Fibroblast of lung (primary cell): ENCODE measurements at regions not wholly inside any gene's neighbourhood (a gene's known extent, or its start where the extent isn't known, plus 50 kb on each side); places are given as distances from the start of the nearest gene placed in this dataset.

Experiments
- DNase-seq, 2 donors: peaks; one replicate each; pipeline versions ENCODE4 v3.0.0 to v3.0.0-alpha.2; 2010; ENCODE audit warnings: low read depth in 2 of 2
- H2AFZ ChIP-seq: 2 replicates; pipeline ENCODE4 v1.5.1; 2012; ENCODE audit warnings: low read length, control low read depth, inconsistent platforms
- H3K27ac ChIP-seq: 2 replicates; pipeline ENCODE4 v1.5.1; 2011; ENCODE audit warnings: low read length, control low read depth; ENCODE audit not compliant: insufficient read depth
- H3K27me3 ChIP-seq: 2 replicates; pipeline ENCODE4 v1.5.1; 2011; ENCODE audit warnings: mild to moderate bottlenecking, low read length; ENCODE audit not compliant: control insufficient read depth, insufficient read depth
- H3K36me3 ChIP-seq: 2 replicates; pipeline ENCODE4 v1.5.1; 2011; ENCODE audit warnings: low read length; ENCODE audit not compliant: control insufficient read depth, insufficient read depth
- H3K4me1 ChIP-seq: 2 replicates; pipeline ENCODE4 v1.5.1; 2011; ENCODE audit warnings: low read length; ENCODE audit not compliant: control insufficient read depth, insufficient read depth; ENCODE audit errors: extremely low read depth
- H3K4me2 ChIP-seq: 2 replicates; pipeline ENCODE4 v1.5.1; 2011; ENCODE audit warnings: low read length, control low read depth; ENCODE audit not compliant: insufficient read depth; ENCODE audit errors: extremely low read depth
- H3K4me3 ChIP-seq, 4 experiments: fragments of 200-600 bp in 1 of 4; sonication (generic) in 1 of 4; replicated peaks in 1 of 4; 2 replicates each; pipeline ENCODE4 v1.5.1; 2011 to 2016; ENCODE audit warnings: low read length in 4 of 4, low read depth in 3 of 4, mild to moderate bottlenecking in 3 of 4, control low read depth in 2 of 4, inconsistent platforms in 1 of 4, mixed read lengths in 1 of 4; ENCODE audit not compliant: insufficient read depth in 1 of 4; ENCODE audit errors: control extremely low read depth in 1 of 4
- H3K79me2 ChIP-seq: 2 replicates; pipeline ENCODE4 v1.5.1; 2012; ENCODE audit warnings: mild to moderate bottlenecking, low read length, inconsistent platforms; ENCODE audit not compliant: control insufficient read depth, insufficient read depth
- H3K9ac ChIP-seq: 2 replicates; pipeline ENCODE4 v1.5.1; 2011; ENCODE audit warnings: mild to moderate bottlenecking, low read length, control low read depth; ENCODE audit not compliant: insufficient read depth
- H3K9me3 ChIP-seq: 2 replicates; pipeline ENCODE4 v1.5.1; 2012; ENCODE audit warnings: low read depth, low read length; ENCODE audit not compliant: control insufficient read depth, insufficient read depth
- H4K20me1 ChIP-seq: 2 replicates; pipeline ENCODE4 v1.5.1; 2011; ENCODE audit warnings: low read length; ENCODE audit not compliant: control insufficient read depth, insufficient read depth; ENCODE audit errors: extremely low read depth
- EZH2 ChIP-seq: IDR thresholded peaks from 2 replicates; pipeline ENCODE4 v1.5.1; 2012; ENCODE audit warnings: low read length, control low read depth, mild to moderate bottlenecking; ENCODE audit errors: missing control alignments
- TF ChIP-seq, protein P1 (sequence below), 2 donors: IDR thresholded peaks in 1 of 2; conservative IDR thresholded peaks in 1 of 2; 1 replicate in 1 of 2; 2 replicates in 1 of 2; pipeline ENCODE4 v1.5.1; 2011 to 2012; ENCODE audit warnings: low read length in 2 of 2, control low read depth in 1 of 2, inconsistent platforms in 1 of 2, low read depth in 1 of 2, mild to moderate bottlenecking in 1 of 2

DNA sequence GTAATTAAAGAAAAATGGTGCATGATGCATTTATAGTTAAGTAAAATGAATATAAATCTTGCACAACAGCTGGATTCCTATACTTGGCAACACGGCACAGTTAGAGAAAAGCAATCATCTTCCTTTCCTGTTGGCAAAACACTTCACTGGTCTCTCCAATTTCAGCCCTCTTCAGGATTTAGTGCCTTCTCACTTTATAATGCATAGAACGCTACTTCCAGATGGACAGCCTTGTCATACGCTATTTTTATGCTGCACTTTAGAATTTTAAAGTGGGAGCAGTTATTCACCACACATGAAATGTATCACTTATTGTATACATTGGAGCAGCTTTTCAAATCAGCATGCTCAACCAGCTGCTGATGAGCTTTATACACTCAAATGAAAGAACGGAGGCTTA is 194.4 kb upstream of the GBE1 start:
- no peak overlapping the region for H3K9ac ChIP-seq
- no peaks in the 10 kb centered on the region for H3K27me3 ChIP-seq
- no peak for DNase-seq
- H3K9me3 ChIP-seq: no peaks in the 10 kb centered on the region
- H2AFZ ChIP-seq: no peak overlapping the region
- no peaks in the 10 kb centered on the region for H4K20me1 ChIP-seq
- peak overlapping the region in 1 of 4 experiments; percentile 10 for H3K4me3 ChIP-seq
- no peak overlapping the region for H3K27ac ChIP-seq
- H3K4me2 ChIP-seq: no peak overlapping the region
- no peaks in the 10 kb centered on the region for H3K4me1 ChIP-seq
- TF ChIP-seq, protein P1, sequence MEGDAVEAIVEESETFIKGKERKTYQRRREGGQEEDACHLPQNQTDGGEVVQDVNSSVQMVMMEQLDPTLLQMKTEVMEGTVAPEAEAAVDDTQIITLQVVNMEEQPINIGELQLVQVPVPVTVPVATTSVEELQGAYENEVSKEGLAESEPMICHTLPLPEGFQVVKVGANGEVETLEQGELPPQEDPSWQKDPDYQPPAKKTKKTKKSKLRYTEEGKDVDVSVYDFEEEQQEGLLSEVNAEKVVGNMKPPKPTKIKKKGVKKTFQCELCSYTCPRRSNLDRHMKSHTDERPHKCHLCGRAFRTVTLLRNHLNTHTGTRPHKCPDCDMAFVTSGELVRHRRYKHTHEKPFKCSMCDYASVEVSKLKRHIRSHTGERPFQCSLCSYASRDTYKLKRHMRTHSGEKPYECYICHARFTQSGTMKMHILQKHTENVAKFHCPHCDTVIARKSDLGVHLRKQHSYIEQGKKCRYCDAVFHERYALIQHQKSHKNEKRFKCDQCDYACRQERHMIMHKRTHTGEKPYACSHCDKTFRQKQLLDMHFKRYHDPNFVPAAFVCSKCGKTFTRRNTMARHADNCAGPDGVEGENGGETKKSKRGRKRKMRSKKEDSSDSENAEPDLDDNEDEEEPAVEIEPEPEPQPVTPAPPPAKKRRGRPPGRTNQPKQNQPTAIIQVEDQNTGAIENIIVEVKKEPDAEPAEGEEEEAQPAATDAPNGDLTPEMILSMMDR (conservative IDR thresholded peaks at IDR 0.05 in 1 of 2, IDR thresholded peaks at IDR 0.05 in 1 of 2; ENCODE audit: low read depth in 1 of 2, low read length in 2 of 2): no peak
- no peak for TF ChIP-seq EZH2
- no peaks in the 10 kb centered on the region for H3K79me2 ChIP-seq
- no peaks in the 10 kb centered on the region for H3K36me3 ChIP-seq

DNA sequence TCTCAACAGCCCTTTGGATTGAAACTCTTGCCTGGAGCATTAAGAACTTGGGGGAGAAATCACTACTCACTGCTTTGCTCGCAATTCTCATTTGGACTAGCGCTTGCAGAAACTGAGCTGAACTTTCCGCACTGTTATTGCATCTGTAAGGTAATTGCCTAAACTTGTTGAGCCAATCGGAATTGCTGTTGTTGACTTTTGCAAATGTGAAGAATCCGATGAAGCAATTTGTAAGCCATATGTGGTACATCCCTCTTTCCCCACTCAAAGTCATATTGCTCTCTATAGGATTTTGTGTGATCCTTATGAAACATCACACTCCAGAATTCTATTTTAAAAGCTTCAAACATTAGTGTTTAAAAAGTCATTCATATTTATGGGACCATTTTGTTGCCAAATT is 191.7 kb upstream of the GBE1 start:
- TF ChIP-seq, protein P1 (conservative IDR thresholded peaks at IDR 0.05 in 1 of 2, IDR thresholded peaks at IDR 0.05 in 1 of 2; ENCODE audit: low read depth in 1 of 2, low read length in 2 of 2): no peak
- no peak for TF ChIP-seq EZH2

DNA sequence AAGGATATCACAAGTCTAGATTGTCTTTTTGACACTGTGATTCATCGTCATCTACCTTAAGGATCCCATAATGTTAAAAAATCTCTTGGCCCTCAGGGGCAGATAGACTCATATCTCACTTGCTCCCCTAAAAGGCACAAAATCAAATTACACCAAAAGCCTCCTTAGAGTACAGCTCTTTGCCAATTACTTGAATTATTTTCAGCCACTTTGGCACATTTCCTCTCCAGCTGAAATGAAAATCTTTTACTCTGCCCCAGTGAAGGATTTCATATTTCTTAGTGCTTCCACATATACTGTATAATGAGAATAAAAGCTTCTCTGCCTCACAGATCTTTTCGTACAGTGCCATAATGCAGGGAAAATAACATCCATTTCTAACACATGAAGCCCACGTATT is 190.7 kb upstream of the GBE1 start:
- Histone ChIP-seq H3K27ac (no peak overlapping the region), H3K36me3 (no peaks in the 10 kb centered on the region), H2AFZ (no peak overlapping the region), H3K79me2 (no peaks in the 10 kb centered on the region), H3K4me3 (no peak overlapping the region), H3K27me3 (no peaks in the 10 kb centered on the region), H4K20me1 (no peaks in the 10 kb centered on the region), H3K4me2 (no peak overlapping the region), H3K9ac (no peak overlapping the region), H3K9me3 (no peaks in the 10 kb centered on the region), H3K4me1 (no peaks in the 10 kb centered on the region)
- no peak for DNase-seq
- no peak for TF ChIP-seq EZH2
- TF ChIP-seq, protein P1 (conservative IDR thresholded peaks at IDR 0.05 in 1 of 2, IDR thresholded peaks at IDR 0.05 in 1 of 2; ENCODE audit: low read depth in 1 of 2, low read length in 2 of 2): no peak

More for the DNA sequence above, 191.7 kb upstream of the GBE1 start:
- Histone ChIP-seq H3K9ac (no peak overlapping the region), H3K27me3 (no peaks in the 10 kb centered on the region), H3K79me2 (no peaks in the 10 kb centered on the region), H3K36me3 (no peaks in the 10 kb centered on the region), H3K27ac (no peak overlapping the region), H3K4me1 (no peaks in the 10 kb centered on the region), H3K9me3 (no peaks in the 10 kb centered on the region), H3K4me3 (no peak overlapping the region), H3K4me2 (no peak overlapping the region), H4K20me1 (no peaks in the 10 kb centered on the region), H2AFZ (no peak overlapping the region)
- no peak for DNase-seq
